HG02763 (cell line): ENCODE measurements at regions not wholly inside any gene's neighbourhood (a gene's known extent, or its start where the extent isn't known, plus 50 kb on each side); places are given as distances from the start of the nearest gene placed in this dataset.

Experiments
- ATAC-seq: cut with Tn5 transposase; IDR thresholded peaks from one replicate; pipeline ENCODE4 v1.9.1; 2021; ENCODE audit warnings: mild to moderate bottlenecking, moderate library complexity; ENCODE audit not compliant: unreplicated experiment

- ATAC-seq, result no peak
These were observed 110.6 kb upstream of the PTPN1 start for GRCh38 chr20:50399555-50399916.

DNA sequence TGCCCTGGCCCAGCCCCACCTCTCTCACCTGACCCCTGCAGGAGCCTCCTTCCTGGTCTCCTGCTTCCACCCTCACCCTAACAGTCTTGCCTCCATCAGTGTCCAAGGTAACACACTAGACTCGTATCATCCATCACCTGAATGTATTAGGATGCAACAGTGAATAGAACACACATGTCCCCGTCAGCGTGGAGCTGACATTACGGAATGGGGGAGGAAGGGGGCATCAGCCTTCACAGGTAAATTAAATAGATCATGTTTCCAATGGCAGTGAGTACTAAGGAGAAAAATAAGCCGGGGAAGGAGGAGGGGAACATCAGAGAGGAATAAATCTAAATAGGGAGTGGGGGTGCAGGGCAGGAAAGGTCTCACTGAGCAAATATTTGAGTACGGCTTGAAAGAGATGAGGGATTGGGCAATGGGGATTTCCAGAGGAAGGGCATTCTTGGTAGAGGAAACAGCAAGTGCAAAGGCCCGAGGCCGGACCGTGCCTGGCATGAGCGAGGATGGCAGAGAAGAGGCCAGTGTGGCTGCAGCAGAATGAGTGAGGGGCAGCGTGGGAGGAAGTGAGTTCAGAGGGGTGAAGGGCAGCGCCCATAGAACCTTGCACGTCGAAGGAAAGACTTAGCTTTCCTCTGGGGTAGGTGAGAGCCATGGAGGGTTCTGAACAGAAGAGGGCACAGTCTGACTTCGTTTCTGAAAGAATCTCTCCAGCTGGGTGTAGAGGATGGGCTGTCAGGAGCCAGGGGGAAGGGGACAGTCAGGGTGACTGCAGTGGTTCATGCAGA is 110.1 kb upstream of the PTPN1 start:
- no peak for ATAC-seq

GRCh38 chr20:50400705-50401586 is 109.2 kb upstream of the PTPN1 start:
- no peak for ATAC-seq

DNA sequence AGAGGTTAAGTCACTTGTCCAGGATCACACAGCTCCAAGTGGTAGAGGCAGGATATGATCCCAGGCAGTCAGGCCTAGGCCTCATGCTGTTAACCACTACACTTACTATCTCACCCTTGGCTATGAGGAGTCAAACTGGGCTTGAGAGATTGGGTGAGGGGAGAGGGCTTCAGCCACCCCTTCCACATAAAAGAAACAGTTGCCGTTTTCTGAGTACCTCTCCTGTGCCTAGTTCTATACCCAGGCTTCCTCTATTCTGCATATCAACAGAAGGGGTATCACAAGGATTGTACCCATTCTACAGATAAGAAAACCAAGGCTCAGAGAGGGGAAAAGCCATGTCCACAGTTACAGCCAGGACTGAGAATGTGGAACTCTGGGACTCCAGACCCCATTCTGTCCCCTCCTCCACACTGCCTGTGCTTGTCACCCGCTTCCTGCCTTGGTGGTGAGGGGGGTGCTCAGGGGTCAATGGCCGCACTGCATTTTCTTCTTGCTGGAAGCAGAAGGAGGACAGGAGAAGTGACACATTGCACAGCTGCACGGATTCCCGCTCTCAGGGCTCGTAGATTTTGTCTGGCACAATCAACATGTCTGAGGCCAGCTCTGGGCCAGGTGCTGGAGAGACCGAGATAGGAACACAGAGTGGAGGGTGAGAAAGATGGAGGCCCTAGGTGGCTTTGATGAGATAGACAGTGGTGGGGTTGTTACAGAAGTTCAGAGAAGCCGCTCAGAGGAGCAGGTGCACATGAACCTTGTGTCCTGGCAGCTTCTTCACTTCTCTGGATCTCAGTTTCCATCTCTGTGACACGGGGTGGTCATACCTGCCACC is 108.4 kb upstream of the PTPN1 start:
- no peak for ATAC-seq

GRCh38 chr20:50403565-50404418 is 106.4 kb upstream of the PTPN1 start:
- ATAC-seq, result no peak

GRCh38 chr20:50404419-50405234 is 105.6 kb upstream of the PTPN1 start:
- no peak for ATAC-seq

DNA sequence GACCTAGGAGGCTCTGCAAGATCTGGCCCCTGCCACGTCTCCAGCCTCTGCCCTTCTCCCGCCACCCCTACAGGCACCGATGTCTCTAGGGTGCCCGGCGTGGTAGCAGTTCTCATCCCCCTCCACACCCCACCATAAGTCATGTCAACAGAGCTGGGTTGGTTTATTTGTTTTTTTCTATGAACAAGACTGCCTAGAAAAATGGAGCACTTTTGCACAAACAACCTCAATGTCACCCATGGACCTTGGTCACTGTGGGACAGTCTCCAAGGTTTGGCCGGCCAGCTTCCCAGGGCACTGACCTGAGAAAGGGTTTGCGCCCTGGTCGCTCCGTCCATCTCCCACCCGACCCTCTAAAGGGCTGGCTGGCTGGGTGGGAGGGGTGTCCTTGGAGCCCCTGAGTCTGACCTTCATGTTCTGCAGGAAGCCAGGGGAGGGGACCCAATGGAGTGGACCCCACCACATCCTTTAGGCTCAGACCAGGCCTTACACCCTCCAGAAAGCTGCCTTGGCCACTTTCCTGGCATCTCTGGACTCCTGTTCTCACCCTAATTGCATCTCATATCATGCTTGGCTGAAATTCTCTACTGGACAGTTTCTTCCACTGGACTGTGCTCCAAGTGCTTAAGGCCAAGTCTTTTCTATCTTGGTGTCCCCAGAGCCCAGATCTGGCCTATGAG is 104.8 kb upstream of the PTPN1 start:
- no peak for ATAC-seq

DNA sequence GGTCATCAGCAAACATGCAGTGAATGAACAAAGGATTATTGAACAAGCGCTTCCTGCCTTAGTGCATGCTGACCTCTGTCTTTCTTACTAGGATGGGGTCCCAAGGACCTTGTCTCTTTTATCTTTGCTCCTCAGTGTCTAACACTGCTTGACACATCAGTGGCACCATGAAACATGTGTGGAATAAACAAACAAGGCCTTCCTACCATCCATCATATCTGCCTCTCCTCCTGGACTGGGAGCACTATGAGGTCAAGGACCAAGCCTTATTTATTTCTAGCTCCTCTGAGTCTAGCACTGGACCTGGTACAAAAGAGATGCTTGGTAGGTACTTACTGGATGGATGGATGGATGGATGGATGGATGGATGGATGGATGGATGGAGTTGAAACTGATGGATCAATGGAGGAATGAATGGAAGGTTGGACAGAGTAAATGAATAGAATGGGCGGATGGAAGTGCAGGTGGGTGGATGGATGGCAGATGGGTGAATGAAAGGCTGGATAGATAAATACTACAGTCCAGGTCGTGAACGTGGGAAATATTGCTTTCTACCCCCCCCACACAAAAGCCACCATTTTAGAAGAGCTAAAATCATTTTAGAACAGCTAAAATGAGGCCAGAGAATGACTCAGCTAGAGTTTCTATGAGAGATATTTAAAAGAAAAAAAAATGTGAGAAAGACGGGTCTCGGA is 104.1 kb upstream of the PTPN1 start:
- no peak for ATAC-seq

DNA sequence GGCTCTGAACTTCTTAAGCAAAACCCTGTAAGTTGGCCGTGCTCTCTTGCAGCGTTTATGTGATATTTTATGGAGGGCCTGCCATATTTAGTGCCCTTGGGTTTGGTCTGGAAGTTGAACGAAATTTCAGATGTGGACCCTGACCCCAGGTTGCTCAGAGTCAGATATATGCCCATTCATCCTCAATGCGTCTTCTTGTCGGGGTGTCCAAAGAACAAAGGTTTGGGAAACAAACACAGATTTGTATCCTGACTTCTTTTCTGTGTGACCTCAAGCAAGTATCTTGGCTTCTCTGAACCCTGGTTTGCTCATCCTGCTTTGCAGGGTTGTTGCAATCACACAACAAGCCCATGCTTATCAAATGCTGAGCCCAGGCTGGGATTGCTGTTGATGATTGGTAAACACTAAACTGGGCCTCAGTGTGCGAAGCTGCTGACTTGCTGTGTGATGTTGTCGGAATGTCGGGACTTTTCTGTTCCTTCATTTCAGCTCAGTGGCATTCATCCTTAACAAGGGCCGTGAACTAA is 103.5 kb upstream of the PTPN1 start:
- ATAC-seq, result no peak

GRCh38 chr20:50408526-50409364 is 101.4 kb upstream of the PTPN1 start:
- no peak for ATAC-seq

- no peak for ATAC-seq
These were observed 100.7 kb upstream of the PTPN1 start for GRCh38 chr20:50409495-50409894.

DNA sequence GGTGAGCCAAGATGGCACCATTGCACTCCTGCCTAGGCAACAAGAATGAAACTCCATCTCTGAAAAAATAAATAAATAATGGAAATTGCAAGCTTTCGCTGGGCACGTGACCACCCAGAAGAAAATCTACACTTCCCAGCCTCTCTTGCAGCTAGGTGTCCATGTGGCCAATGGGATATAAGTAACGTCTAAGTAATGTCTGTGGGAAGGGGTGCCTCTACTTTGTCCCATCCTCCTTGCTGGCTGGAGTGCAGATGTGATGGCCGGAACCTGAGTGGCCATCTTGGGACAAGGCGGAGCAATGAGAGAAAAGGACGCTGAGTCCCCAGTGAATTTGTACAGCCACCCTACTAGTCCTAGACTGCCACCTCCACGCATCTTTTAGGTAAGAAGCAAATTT is 99.8 kb upstream of the PTPN1 start:
- ATAC-seq, result no peak

DNA sequence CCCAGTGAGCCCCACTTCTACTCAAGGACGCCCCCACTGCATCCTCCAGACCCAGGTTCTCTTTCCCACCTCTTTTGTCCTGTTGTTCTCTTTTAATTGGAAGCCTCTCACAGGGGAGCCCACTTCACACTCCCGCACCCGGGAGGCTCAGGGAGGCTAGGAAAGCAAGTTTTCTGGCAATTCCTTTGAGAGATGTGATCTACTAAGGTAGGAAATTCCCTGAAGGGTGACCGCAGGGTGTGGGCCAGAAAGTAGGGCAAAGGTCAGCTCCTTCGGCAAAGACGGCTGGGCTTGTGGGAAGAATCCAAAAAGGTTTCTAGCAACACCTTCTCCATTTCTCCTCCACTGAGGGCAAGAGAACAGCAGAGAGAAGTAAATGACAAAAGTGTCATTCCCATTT is 98.1 kb upstream of the PTPN1 start:
- ATAC-seq, result no peak

- no peak for ATAC-seq
These were observed 97.7 kb upstream of the PTPN1 start for GRCh38 chr20:50412499-50412898.

- ATAC-seq, result no peak
These were observed 97.1 kb upstream of the PTPN1 start for GRCh38 chr20:50413088-50413500.

DNA sequence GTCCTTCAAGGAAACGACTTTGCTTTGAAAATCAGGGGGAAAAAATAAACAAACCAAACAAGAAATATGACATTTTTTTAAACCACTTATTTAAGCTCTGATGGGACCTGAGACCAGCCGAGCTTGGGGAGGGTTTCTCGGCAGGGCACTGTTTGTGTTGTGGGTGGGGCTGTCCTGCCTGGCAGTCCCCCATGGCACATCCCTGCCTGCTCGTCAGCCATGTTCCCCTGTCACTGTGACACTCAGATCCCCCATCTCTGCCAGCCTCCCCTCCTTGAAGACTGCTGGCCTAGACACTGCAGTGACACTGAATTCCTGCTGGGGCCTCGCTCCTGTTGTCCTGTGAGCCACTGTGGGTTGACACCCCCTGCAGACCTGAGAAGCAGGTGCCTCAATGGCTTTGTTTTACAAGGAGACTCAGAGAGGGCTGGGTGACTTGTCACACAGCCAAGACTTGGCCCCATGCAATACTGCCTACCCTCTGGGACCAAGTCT is 95.1 kb upstream of the PTPN1 start:
- ATAC-seq, result no peak
